ENCODE measurements at regions not wholly inside any gene's neighbourhood (a gene's known extent, or its start where the extent isn't known, plus 50 kb on each side); places are given as distances from the start of the nearest gene placed in this dataset.
A peak's percentile ranks its signal among the peaks of the same experiment; 100 is the strongest.
"Not testable (repeated sequence)": the region's sequence is repeated elsewhere in the genome, so short reads cannot be mapped to it uniquely, and the experiment has no call there.

GRCh38 chr14:37855871-37856270, 260.4 kb downstream of the TTC6 start:
- ATAC-seq (ENCODE audit: low read depth) (no peak), DNase-seq (no peak)
- Mint-ChIP-seq H3K27ac (no peak overlapping the region), H3K9me3 (no peaks in the 10 kb centered on the region), H3K4me1 (no peaks in the 10 kb centered on the region), H3K4me3 (no peak overlapping the region), H3K27me3 (no peaks in the 10 kb centered on the region), H3K36me3 (no peaks in the 10 kb centered on the region)
- POLR2A ChIA-PET, result no interaction called here

GRCh38 chr14:37857774-37858266, 262.4 kb downstream of the TTC6 start:
- Mint-ChIP-seq H3K27me3 (no peaks in the 10 kb centered on the region), H3K27ac (no peak overlapping the region), H3K4me1 (no peaks in the 10 kb centered on the region), H3K9me3 (no peaks in the 10 kb centered on the region), H3K4me3 (no peak overlapping the region), H3K36me3 (no peaks in the 10 kb centered on the region)
- POLR2A ChIA-PET, result no interaction called here
- ATAC-seq (ENCODE audit: low read depth) (no peak), DNase-seq (no peak)

GRCh38 chr14:37858733-37859132, 263.3 kb downstream of the TTC6 start:
- DNase-seq, result no peak
- Mint-ChIP-seq H3K4me3 (no peak overlapping the region), H3K9me3 (no peaks in the 10 kb centered on the region), H3K4me1 (no peaks in the 10 kb centered on the region), H3K27ac (no peak overlapping the region), H3K36me3 (no peaks in the 10 kb centered on the region), H3K27me3 (no peaks in the 10 kb centered on the region)
- POLR2A ChIA-PET, result no interaction called here
- no peak for ATAC-seq (ENCODE audit: low read depth)

- DNase-seq (no peak), ATAC-seq (ENCODE audit: low read depth) (no peak)
- Mint-ChIP-seq H3K27me3 (no peaks in the 10 kb centered on the region), H3K27ac (no peak overlapping the region), H3K4me1 (no peaks in the 10 kb centered on the region), H3K36me3 (no peaks in the 10 kb centered on the region), H3K4me3 (no peak overlapping the region), H3K9me3 (no peaks in the 10 kb centered on the region)
- POLR2A ChIA-PET, result no interaction called here
These were observed 263.7 kb downstream of the TTC6 start for GRCh38 chr14:37859177-37859576.

GRCh38 chr14:37862263-37862662, 266.8 kb downstream of the TTC6 start:
- no peak overlapping the region for H3K4me3 Mint-ChIP-seq
- POLR2A ChIA-PET, result no interaction called here
- H3K9me3 Mint-ChIP-seq, result no peaks in the 10 kb centered on the region
- no peaks in the 10 kb centered on the region for H3K36me3 Mint-ChIP-seq
- H3K27me3 Mint-ChIP-seq, result no peaks in the 10 kb centered on the region
- no peak overlapping the region for H3K27ac Mint-ChIP-seq
- ATAC-seq (ENCODE audit: low read depth) (no peak), DNase-seq (no peak)
- H3K4me1 Mint-ChIP-seq, result no peaks in the 10 kb centered on the region

- no peaks in the 10 kb centered on the region for H3K27me3 Mint-ChIP-seq
- no peaks in the 10 kb centered on the region for H3K36me3 Mint-ChIP-seq
- DNase-seq (no peak), ATAC-seq (ENCODE audit: low read depth) (no peak)
- H3K9me3 Mint-ChIP-seq, result no peaks in the 10 kb centered on the region
- POLR2A ChIA-PET, result no interaction called here
- no peaks in the 10 kb centered on the region for H3K4me1 Mint-ChIP-seq
- H3K4me3 Mint-ChIP-seq, result no peak overlapping the region
- no peak overlapping the region for H3K27ac Mint-ChIP-seq
These were observed 268.7 kb downstream of the TTC6 start for GRCh38 chr14:37864128-37864527.

- ATAC-seq (ENCODE audit: low read depth) (no peak), DNase-seq (no peak)
- no peak overlapping the region for H3K4me3 Mint-ChIP-seq
- no peaks in the 10 kb centered on the region for H3K36me3 Mint-ChIP-seq
- no peaks in the 10 kb centered on the region for H3K27me3 Mint-ChIP-seq
- H3K4me1 Mint-ChIP-seq, result no peaks in the 10 kb centered on the region
- no peak overlapping the region for H3K27ac Mint-ChIP-seq
- no peaks in the 10 kb centered on the region for H3K9me3 Mint-ChIP-seq
- POLR2A ChIA-PET, result no interaction called here
These were observed 269.7 kb downstream of the TTC6 start for GRCh38 chr14:37864861-37865718.

GRCh38 chr14:37865719-37866549, 270.5 kb downstream of the TTC6 start:
- H3K27me3 Mint-ChIP-seq, result no peaks in the 10 kb centered on the region
- no peak overlapping the region for H3K27ac Mint-ChIP-seq
- POLR2A ChIA-PET, result no interaction called here
- no peaks in the 10 kb centered on the region for H3K9me3 Mint-ChIP-seq
- no peak for ATAC-seq (ENCODE audit: low read depth)
- H3K4me3 Mint-ChIP-seq, result no peak overlapping the region
- no peak for DNase-seq
- no peaks in the 10 kb centered on the region for H3K36me3 Mint-ChIP-seq
- no peaks in the 10 kb centered on the region for H3K4me1 Mint-ChIP-seq

- H3K9me3 Mint-ChIP-seq, result no peaks in the 10 kb centered on the region
- POLR2A ChIA-PET, result no interaction called here
- no peaks in the 10 kb centered on the region for H3K27me3 Mint-ChIP-seq
- H3K27ac Mint-ChIP-seq, result no peak overlapping the region
- ATAC-seq (ENCODE audit: low read depth), result no peak
- H3K36me3 Mint-ChIP-seq, result no peaks in the 10 kb centered on the region
- H3K4me1 Mint-ChIP-seq, result peaks cover 2% of the 10 kb centered on the region
- no peak for DNase-seq
- no peak overlapping the region for H3K4me3 Mint-ChIP-seq
These were observed 274.2 kb downstream of the TTC6 start for GRCh38 chr14:37869633-37870032.

- H3K27ac Mint-ChIP-seq, result no peak overlapping the region
- H3K4me3 Mint-ChIP-seq, result no peak overlapping the region
- ATAC-seq (ENCODE audit: low read depth), result no peak
- no peak for DNase-seq
- no peaks in the 10 kb centered on the region for H3K36me3 Mint-ChIP-seq
- peaks cover 6% of the 10 kb centered on the region for H3K4me1 Mint-ChIP-seq
- POLR2A ChIA-PET, result no interaction called here
- no peaks in the 10 kb centered on the region for H3K27me3 Mint-ChIP-seq
- no peaks in the 10 kb centered on the region for H3K9me3 Mint-ChIP-seq
These were observed 274.7 kb downstream of the TTC6 start for GRCh38 chr14:37870170-37870569.

- no peak overlapping the region for H3K4me3 Mint-ChIP-seq
- no peak overlapping the region for H3K27ac Mint-ChIP-seq
- no peak for ATAC-seq (ENCODE audit: low read depth)
- peaks cover 6% of the 10 kb centered on the region for H3K4me1 Mint-ChIP-seq
- no peaks in the 10 kb centered on the region for H3K36me3 Mint-ChIP-seq
- DNase-seq, result no peak
- POLR2A ChIA-PET, result no interaction called here
- no peaks in the 10 kb centered on the region for H3K27me3 Mint-ChIP-seq
- no peaks in the 10 kb centered on the region for H3K9me3 Mint-ChIP-seq
These were observed 275.4 kb downstream of the TTC6 start for GRCh38 chr14:37870632-37871346.

- DNase-seq; ATAC-seq (ENCODE audit: low read depth); H3K9me3 Mint-ChIP-seq; H3K4me3 Mint-ChIP-seq; H3K4me1 Mint-ChIP-seq; POLR2A ChIA-PET; H3K27ac Mint-ChIP-seq; H3K36me3 Mint-ChIP-seq; H3K27me3 Mint-ChIP-seq: not testable (repeated sequence)
These were observed 278.6 kb downstream of the TTC6 start for GRCh38 chr14:37874065-37874428.

GRCh38 chr14:37874429-37875109, 279.1 kb downstream of the TTC6 start:
- ATAC-seq (ENCODE audit: low read depth), result peak; percentile 92
- POLR2A ChIA-PET, result no interaction called here
- Mint-ChIP-seq H3K9me3 (no peaks in the 10 kb centered on the region), H3K36me3 (no peaks in the 10 kb centered on the region), H3K27ac (peak overlapping the region; percentile 6), H3K27me3 (no peaks in the 10 kb centered on the region), H3K4me3 (no peak overlapping the region), H3K4me1 (peaks cover 6% of the 10 kb centered on the region)
- DNase-seq, result peak; percentile 88
